K562 (cell line): ENCODE measurements at regions not wholly inside any gene's neighbourhood (a gene's known extent, or its start where the extent isn't known, plus 50 kb on each side); places are given as distances from the start of the nearest gene placed in this dataset.

Experiments used
- ATAC-seq: fragments of 200-7000 bp; cut with Tn5 transposase; 3 replicates; pipeline ENCODE4 v1.9.1; 2020; ENCODE audit warnings: moderate library complexity
- BruUV-seq: library from RNA; stranded (reverse); fragments of 400-500 nt; replicated peaks from 2 replicates; lab custom pipeline; 2021; lab: Mats Ljungman, UMichigan
- CTCF ChIA-PET: fragments of 300-600 bp; formaldehyde crosslinking; extraction: SDS; loops from one replicate; lab custom pipeline; 2021; ENCODE audit warnings: low intra/inter-chr PET ratio; lab: Yijun Ruan, JAX
- POLR2A ChIA-PET: fragments of 300-600, 350-650 bp; sonication (Branson Sonifier 250); formaldehyde crosslinking; extraction: SDS; loops from one replicate; lab custom pipeline; 2021; ENCODE audit warnings: antibody characterized with exemption, inconsistent platforms; lab: Yijun Ruan, JAX
- DNase-seq, 4 experiments: peaks; one replicate each; pipeline versions ENCODE4 v3.0.0 to v3.0.0-alpha.2; 2011 to 2018; ENCODE audit warnings: low spot score in 3 of 4, mixed read lengths in 3 of 4; ENCODE audit errors: extremely low read depth in 1 of 4
- FAIRE-seq: peaks from 2 replicates; lab custom pipeline; 2011; peaks lifted over from hg19 to GRCh38; lab: Jason Lieb, UNC
- H2AFZ ChIP-seq: 2 replicates; pipeline ENCODE4 v1.6.0; 2011; ENCODE audit warnings: low read depth, low read length, control low read depth, inconsistent platforms
- H3K27ac ChIP-seq: fragments of 200-600 bp; 3 replicates; pipeline ENCODE4 v1.8.0; 2011; ENCODE audit warnings: low read depth, mild to moderate bottlenecking, control low read depth, inconsistent platforms, low read length, moderate library complexity, mixed read lengths; ENCODE audit errors: extremely low read depth
- H3K27me3 ChIP-seq, 2 experiments: fragments of 300-600 bp in 1 of 2; 2 replicates in 1 of 2; 3 replicates in 1 of 2; pipeline versions ENCODE4 v1.6.0 to v1.8.0; 2011; ENCODE audit warnings: inconsistent platforms in 2 of 2, low read length in 2 of 2, mild to moderate bottlenecking in 1 of 2, mixed read lengths in 1 of 2, moderate library complexity in 1 of 2; ENCODE audit not compliant: control insufficient read depth in 2 of 2, insufficient read depth in 2 of 2
- H3K36me3 ChIP-seq: fragments of 300-600 bp; 3 replicates; pipeline ENCODE4 v1.8.0; 2011; ENCODE audit warnings: mild to moderate bottlenecking, low read length, inconsistent platforms; ENCODE audit not compliant: control insufficient read depth, insufficient read depth
- H3K4me1 ChIP-seq, 2 experiments: fragments of 200-600 bp in 1 of 2; replicated peaks in 1 of 2; 2 replicates in 1 of 2; 3 replicates in 1 of 2; pipeline versions ENCODE4 v1.5.1 to v1.8.0; 2011; ENCODE audit warnings: inconsistent platforms in 2 of 2, low read length in 2 of 2, mild to moderate bottlenecking in 1 of 2, mixed read lengths in 1 of 2, moderate library complexity in 1 of 2; ENCODE audit not compliant: control insufficient read depth in 2 of 2, insufficient read depth in 2 of 2
- H3K4me2 ChIP-seq: 2 replicates; pipeline ENCODE4 v1.6.1; 2011; ENCODE audit warnings: low read length, control low read depth, inconsistent platforms, mixed read lengths; ENCODE audit not compliant: insufficient read depth
- H3K4me3 ChIP-seq: fragments of 200-600 bp; sonication (generic), shearing (Covaris generic); 2 replicates; pipeline ENCODE4 v1.5.1; 2016; ENCODE audit warnings: control low read depth, inconsistent platforms
- H3K79me2 ChIP-seq: fragments of 200-600 bp; 3 replicates; pipeline ENCODE4 v1.8.0; 2011; ENCODE audit warnings: low read length, inconsistent platforms; ENCODE audit not compliant: control insufficient read depth, insufficient read depth
- H3K9ac ChIP-seq, 2 experiments: 2 replicates each; pipeline versions ENCODE4 v1.6.0 to v1.6.1; 2011; ENCODE audit warnings: low read depth in 2 of 2, low read length in 2 of 2, control low read depth in 1 of 2, inconsistent platforms in 1 of 2, mild to moderate bottlenecking in 1 of 2, mixed read lengths in 1 of 2; ENCODE audit not compliant: insufficient read depth in 1 of 2
- H3K9me1 ChIP-seq: one replicate; pipeline ENCODE4 v1.6.0; 2011; ENCODE audit warnings: inconsistent platforms, mild to moderate bottlenecking, low read length, moderate library complexity; ENCODE audit not compliant: control insufficient read depth, insufficient read depth
- H3K9me3 ChIP-seq: replicated peaks from 2 replicates; pipeline ENCODE4 v1.5.1; 2011; ENCODE audit warnings: low read depth, low read length, inconsistent platforms; ENCODE audit not compliant: control insufficient read depth, insufficient read depth
- H4K20me1 ChIP-seq: replicated peaks from 2 replicates; pipeline ENCODE4 v1.6.1; 2011; ENCODE audit warnings: low read length, inconsistent platforms, mixed read lengths; ENCODE audit not compliant: control insufficient read depth, insufficient read depth
- ARID3A ChIP-seq: IDR thresholded peaks from 2 replicates; pipeline ENCODE4 v1.6.1; 2012; ENCODE audit warnings: low read depth, low read length, improper control_type of control experiment, borderline replicate concordance
- POLR2G ChIP-seq: fragments of 200-400 bp; formaldehyde crosslinking; IDR thresholded peaks from 2 replicates; pipeline ENCODE4 v1.6.1; 2017; ENCODE audit warnings: low read depth, mild to moderate bottlenecking, antibody characterized with exemption, low read length, moderate library complexity
- RUNX1 ChIP-seq: sonication (generic); IDR thresholded peaks from 2 replicates; pipeline ENCODE4 v1.6.1; 2016; ENCODE audit warnings: antibody characterized with exemption, low read depth
- ZNF316 ChIP-seq: fragments of 450-650 bp; IDR thresholded peaks from 2 replicates; pipeline ENCODE4 v1.6.1; 2016
- WGBS: fragments of 100-300 bp; shearing (Covaris generic); methylation state at CpG from one replicate; pipeline ENCODE4 v1.1.6; 2016; ENCODE audit warnings: low coverage, mixed read lengths; ENCODE audit not compliant: insufficient coverage; ENCODE audit errors: missing lambda C conversion rate; 5-methylcytosine and 5-hydroxymethylcytosine counted together
- in situ Hi-C: fragments of 300-500 bp; cut with MboI; formaldehyde crosslinking; loops from 4 replicates; pipeline ENCODE4 v1.15.0; 2018; ENCODE audit warnings: inconsistent platforms, mixed read lengths
- intact Hi-C: fragments of 100-400 bp; cut with micrococcal nuclease; formaldehyde crosslinking; loops from 2 replicates; pipeline ENCODE4 v1.14.2; 2022

GRCh38 chr9:108161503-108161902 lies 671.9 kb upstream of the KLF4 start (continued):
- no peak for TF ChIP-seq ARID3A
- no peak for TF ChIP-seq RUNX1

GRCh38 chr9:108160706-108161355 lies 671.3 kb upstream of the KLF4 start:
- Histone ChIP-seq H3K4me3 (no peak overlapping the region), H2AFZ (no peak overlapping the region), H4K20me1 (no peaks in the 10 kb centered on the region), H3K9me3 (no peaks in the 10 kb centered on the region), H3K79me2 (no peaks in the 10 kb centered on the region), H3K27me3 (peaks cover 28 to 46% of the 10 kb centered on the region in 2 experiments), H3K36me3 (no peaks in the 10 kb centered on the region), H3K27ac (no peak overlapping the region), H3K9me1 (no peaks in the 10 kb centered on the region), H3K9ac (no peak overlapping the region), H3K4me2 (no peak overlapping the region), H3K4me1 (peaks cover 0 to 13% of the 10 kb centered on the region in 2 experiments; a peak in 2 of 5 replicates)
- no peak for ATAC-seq
- in situ Hi-C loops = no loop called here
- intact Hi-C loops = no loop called here
- FAIRE-seq = no peak
- CTCF ChIA-PET = no interaction called here
- BruUV-seq = no TSS peak
- DNase-seq = no peak
- WGBS = 5% methylated on average over 5 of the region's 5 CpGs
- peak; percentile 19; the same call in 1 of the 2 replicates for TF ChIP-seq ZNF316
- TF ChIP-seq POLR2G = no peak
- POLR2A ChIA-PET = interaction anchor here (0.7 kb wide), 1 partner anchor 134 kb away, joined by 3 read pairs; no protein-coding TSS in a partner anchor
